ENCODE measurements at regions not wholly inside any gene's neighbourhood (a gene's known extent, or its start where the extent isn't known, plus 50 kb on each side); places are given as distances from the start of the nearest gene placed in this dataset.

DNA sequence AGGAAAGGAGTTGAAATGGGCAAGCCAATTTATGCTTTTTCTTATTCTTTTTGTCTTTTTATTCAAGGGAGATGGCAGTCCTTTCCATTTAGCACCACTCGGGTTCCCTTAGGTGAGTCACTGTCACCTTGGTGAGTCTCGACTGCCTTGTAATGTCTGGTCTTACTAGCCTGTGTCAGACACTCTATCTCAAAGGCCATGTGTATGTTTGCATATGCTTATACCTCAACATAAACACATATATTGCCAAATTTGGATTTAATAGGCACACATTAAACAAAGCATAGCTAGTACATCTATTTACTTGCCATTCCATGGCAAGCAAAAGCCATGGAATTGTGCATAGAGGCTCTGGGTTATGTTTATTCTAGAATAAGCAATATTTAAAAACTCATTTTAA lies 624.9 kb upstream of the FOXG1 start:
- TF ChIP-seq, protein P1, sequence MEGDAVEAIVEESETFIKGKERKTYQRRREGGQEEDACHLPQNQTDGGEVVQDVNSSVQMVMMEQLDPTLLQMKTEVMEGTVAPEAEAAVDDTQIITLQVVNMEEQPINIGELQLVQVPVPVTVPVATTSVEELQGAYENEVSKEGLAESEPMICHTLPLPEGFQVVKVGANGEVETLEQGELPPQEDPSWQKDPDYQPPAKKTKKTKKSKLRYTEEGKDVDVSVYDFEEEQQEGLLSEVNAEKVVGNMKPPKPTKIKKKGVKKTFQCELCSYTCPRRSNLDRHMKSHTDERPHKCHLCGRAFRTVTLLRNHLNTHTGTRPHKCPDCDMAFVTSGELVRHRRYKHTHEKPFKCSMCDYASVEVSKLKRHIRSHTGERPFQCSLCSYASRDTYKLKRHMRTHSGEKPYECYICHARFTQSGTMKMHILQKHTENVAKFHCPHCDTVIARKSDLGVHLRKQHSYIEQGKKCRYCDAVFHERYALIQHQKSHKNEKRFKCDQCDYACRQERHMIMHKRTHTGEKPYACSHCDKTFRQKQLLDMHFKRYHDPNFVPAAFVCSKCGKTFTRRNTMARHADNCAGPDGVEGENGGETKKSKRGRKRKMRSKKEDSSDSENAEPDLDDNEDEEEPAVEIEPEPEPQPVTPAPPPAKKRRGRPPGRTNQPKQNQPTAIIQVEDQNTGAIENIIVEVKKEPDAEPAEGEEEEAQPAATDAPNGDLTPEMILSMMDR (IDR thresholded peaks at IDR 0.05; ENCODE audit: insufficient read depth, low read length, poor library complexity, severe bottlenecking), result no peak
- TF ChIP-seq EZH2phosphoT487 (conservative IDR thresholded peaks at IDR 0.05; ENCODE audit: low read length), result no peak

Data from SU-DHL-6 (cell line).